Suprapubic skin (tissue), 4 donors: ENCODE measurements at regions not wholly inside any gene's neighbourhood (a gene's known extent, or its start where the extent isn't known, plus 50 kb on each side); places are given as distances from the start of the nearest gene placed in this dataset.
"Not testable (repeated sequence)": the region's sequence is repeated elsewhere in the genome, so short reads cannot be mapped to it uniquely, and the experiment has no call there.

Experiments used
- CTCF ChIP-seq, 2 donors: fragments of 200-600 bp in 1 of 2; fragments of 450-650 bp in 1 of 2; sonication (generic) in 1 of 2; IDR thresholded peaks; one replicate each; pipeline ENCODE4 v1.5.1; 2016 to 2019; ENCODE audit warnings: antibody characterized with exemption in 2 of 2, mild to moderate bottlenecking in 1 of 2, moderate library complexity in 1 of 2
- POLR2A ChIP-seq, 2 donors: fragments of 450-650 bp; IDR thresholded peaks; one replicate each; pipeline ENCODE4 v1.6.1; 2017; ENCODE audit warnings: antibody characterized with exemption in 2 of 2, mild to moderate bottlenecking in 2 of 2, moderate library complexity in 2 of 2
- POLR2AphosphoS5 ChIP-seq, 3 donors: sonication (generic); formaldehyde crosslinking; IDR thresholded peaks; one replicate each; pipeline ENCODE4 v1.6.1; 2017; ENCODE audit warnings: antibody characterized with exemption in 3 of 3

DNA sequence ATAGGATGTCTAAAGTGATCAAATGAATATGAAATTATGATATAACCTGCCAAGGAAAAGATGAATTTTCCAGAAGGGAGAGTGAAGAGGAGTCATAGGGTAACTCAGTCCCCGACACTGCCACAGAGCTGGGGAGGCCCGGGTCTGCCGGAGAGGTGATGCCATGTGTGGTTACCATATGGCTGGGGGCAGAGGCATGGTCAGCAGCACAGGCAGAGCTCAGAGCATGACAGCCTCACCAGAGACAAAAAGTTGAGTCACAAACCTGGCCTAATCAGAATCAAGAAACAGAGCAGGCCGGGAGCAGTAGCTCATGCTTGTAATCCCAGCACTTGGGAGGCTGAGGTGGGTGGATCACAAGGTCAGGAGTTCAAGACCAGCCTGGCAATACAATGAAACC lies 322.4 kb downstream of the GOLGA6L6 start:
- TF ChIP-seq CTCF, POLR2A, POLR2AphosphoS5 (IDR thresholded peaks at IDR 0.05): not testable (repeated sequence)
